ENCODE measurements at regions not wholly inside any gene's neighbourhood (a gene's known extent, or its start where the extent isn't known, plus 50 kb on each side); places are given as distances from the start of the nearest gene placed in this dataset.

- Histone ChIP-seq H3K36me3 (ENCODE audit: control insufficient read depth, insufficient read depth, low read length) (no peaks in the 10 kb centered on the region), H3K9me3 (ENCODE audit: control insufficient read depth, low read length) (no peaks in the 10 kb centered on the region), H3K4me3 (ENCODE audit: extremely low read depth, insufficient read depth, low read length, poor library complexity, severe bottlenecking) (no peak overlapping the region), H3K27ac (ENCODE audit: low read depth, low read length, severe bottlenecking) (no peak overlapping the region), H3K4me1 (ENCODE audit: control insufficient read depth, insufficient read depth, low read length, poor library complexity, severe bottlenecking) (no peaks in the 10 kb centered on the region)
- whole genome bisulfite sequencing, 2 experiments (ENCODE audit: insufficient coverage in 2 of 2), result 80% methylated on average over 1 of the region's 3 CpGs; no CpG with 5 or more reads in 1 of the 2 experiments
Measured at GRCh38 chr4:176843710-176844109, 51.0 kb upstream of the VEGFC start.

GRCh38 chr4:176844448-176844847 lies 51.7 kb upstream of the VEGFC start:
- no peaks in the 10 kb centered on the region for H3K4me1 ChIP-seq (ENCODE audit: control insufficient read depth, insufficient read depth, low read length, poor library complexity, severe bottlenecking)
- no peak overlapping the region for H3K27ac ChIP-seq (ENCODE audit: low read depth, low read length, severe bottlenecking)
- H3K9me3 ChIP-seq (ENCODE audit: control insufficient read depth, low read length), result no peaks in the 10 kb centered on the region
- no peaks in the 10 kb centered on the region for H3K36me3 ChIP-seq (ENCODE audit: control insufficient read depth, insufficient read depth, low read length)
- H3K4me3 ChIP-seq (ENCODE audit: extremely low read depth, insufficient read depth, low read length, poor library complexity, severe bottlenecking), result no peak overlapping the region
- 92 to 95% methylated on average over 3 of the region's 4 CpGs for WGBS, 2 experiments (ENCODE audit: insufficient coverage in 2 of 2)

- H3K27ac ChIP-seq (ENCODE audit: low read depth, low read length, severe bottlenecking), result no peak overlapping the region
- no peaks in the 10 kb centered on the region for H3K4me1 ChIP-seq (ENCODE audit: control insufficient read depth, insufficient read depth, low read length, poor library complexity, severe bottlenecking)
- H3K4me3 ChIP-seq (ENCODE audit: extremely low read depth, insufficient read depth, low read length, poor library complexity, severe bottlenecking), result no peak overlapping the region
- H3K9me3 ChIP-seq (ENCODE audit: control insufficient read depth, low read length), result no peaks in the 10 kb centered on the region
- 70 to 100% methylated on average over 1 of the region's 2 CpGs for WGBS, 2 experiments (ENCODE audit: insufficient coverage in 2 of 2)
- H3K36me3 ChIP-seq (ENCODE audit: control insufficient read depth, insufficient read depth, low read length), result no peaks in the 10 kb centered on the region
Measured at GRCh38 chr4:176845636-176846035, 52.9 kb upstream of the VEGFC start.

- no peaks in the 10 kb centered on the region for H3K36me3 ChIP-seq (ENCODE audit: control insufficient read depth, insufficient read depth, low read length)
- no peaks in the 10 kb centered on the region for H3K9me3 ChIP-seq (ENCODE audit: control insufficient read depth, low read length)
- H3K27ac ChIP-seq (ENCODE audit: low read depth, low read length, severe bottlenecking), result no peak overlapping the region
- H3K4me1 ChIP-seq (ENCODE audit: control insufficient read depth, insufficient read depth, low read length, poor library complexity, severe bottlenecking), result no peaks in the 10 kb centered on the region
- H3K4me3 ChIP-seq (ENCODE audit: extremely low read depth, insufficient read depth, low read length, poor library complexity, severe bottlenecking), result no peak overlapping the region
Measured at GRCh38 chr4:176849076-176849475, 56.4 kb upstream of the VEGFC start.

GRCh38 chr4:176850436-176850835 lies 57.7 kb upstream of the VEGFC start:
- H3K36me3 ChIP-seq (ENCODE audit: control insufficient read depth, insufficient read depth, low read length), result no peaks in the 10 kb centered on the region
- no peak overlapping the region for H3K27ac ChIP-seq (ENCODE audit: low read depth, low read length, severe bottlenecking)
- no CpG with 5 or more reads among the region's 2 CpGs for WGBS, 2 experiments (ENCODE audit: insufficient coverage in 2 of 2)
- H3K4me1 ChIP-seq (ENCODE audit: control insufficient read depth, insufficient read depth, low read length, poor library complexity, severe bottlenecking), result no peaks in the 10 kb centered on the region
- H3K9me3 ChIP-seq (ENCODE audit: control insufficient read depth, low read length), result no peaks in the 10 kb centered on the region
- no peak overlapping the region for H3K4me3 ChIP-seq (ENCODE audit: extremely low read depth, insufficient read depth, low read length, poor library complexity, severe bottlenecking)

- Histone ChIP-seq H3K4me1 (ENCODE audit: control insufficient read depth, insufficient read depth, low read length, poor library complexity, severe bottlenecking) (no peaks in the 10 kb centered on the region), H3K9me3 (ENCODE audit: control insufficient read depth, low read length) (no peaks in the 10 kb centered on the region), H3K4me3 (ENCODE audit: extremely low read depth, insufficient read depth, low read length, poor library complexity, severe bottlenecking) (no peak overlapping the region), H3K27ac (ENCODE audit: low read depth, low read length, severe bottlenecking) (no peak overlapping the region), H3K36me3 (ENCODE audit: control insufficient read depth, insufficient read depth, low read length) (no peaks in the 10 kb centered on the region)
- 60 to 67% methylated on average over 1 of the region's 2 CpGs for WGBS, 2 experiments (ENCODE audit: insufficient coverage in 2 of 2)
Measured at GRCh38 chr4:176856421-176856820, 63.7 kb upstream of the VEGFC start.

- H3K4me3 ChIP-seq (ENCODE audit: extremely low read depth, insufficient read depth, low read length, poor library complexity, severe bottlenecking), result no peak overlapping the region
- H3K27ac ChIP-seq (ENCODE audit: low read depth, low read length, severe bottlenecking), result no peak overlapping the region
- no peaks in the 10 kb centered on the region for H3K9me3 ChIP-seq (ENCODE audit: control insufficient read depth, low read length)
- H3K4me1 ChIP-seq (ENCODE audit: control insufficient read depth, insufficient read depth, low read length, poor library complexity, severe bottlenecking), result no peaks in the 10 kb centered on the region
- no peaks in the 10 kb centered on the region for H3K36me3 ChIP-seq (ENCODE audit: control insufficient read depth, insufficient read depth, low read length)
Measured at GRCh38 chr4:176858839-176859238, 66.1 kb upstream of the VEGFC start.

- 29% methylated on average over 1 of the region's 1 CpG; no CpG with 5 or more reads in 1 of the 2 experiments for WGBS, 2 experiments (ENCODE audit: insufficient coverage in 2 of 2)
- Histone ChIP-seq H3K27ac (ENCODE audit: low read depth, low read length, severe bottlenecking) (no peak overlapping the region), H3K36me3 (ENCODE audit: control insufficient read depth, insufficient read depth, low read length) (no peaks in the 10 kb centered on the region), H3K9me3 (ENCODE audit: control insufficient read depth, low read length) (no peaks in the 10 kb centered on the region), H3K4me1 (ENCODE audit: control insufficient read depth, insufficient read depth, low read length, poor library complexity, severe bottlenecking) (no peaks in the 10 kb centered on the region), H3K4me3 (ENCODE audit: extremely low read depth, insufficient read depth, low read length, poor library complexity, severe bottlenecking) (no peak overlapping the region)
Measured at GRCh38 chr4:176864238-176864637, 71.5 kb upstream of the VEGFC start.

- no peak overlapping the region for H3K27ac ChIP-seq (ENCODE audit: low read depth, low read length, severe bottlenecking)
- WGBS, 2 experiments (ENCODE audit: insufficient coverage in 2 of 2), result 75 to 96% methylated on average over 2 of the region's 2 CpGs
- H3K4me3 ChIP-seq (ENCODE audit: extremely low read depth, insufficient read depth, low read length, poor library complexity, severe bottlenecking), result no peak overlapping the region
- no peaks in the 10 kb centered on the region for H3K36me3 ChIP-seq (ENCODE audit: control insufficient read depth, insufficient read depth, low read length)
- H3K4me1 ChIP-seq (ENCODE audit: control insufficient read depth, insufficient read depth, low read length, poor library complexity, severe bottlenecking), result no peaks in the 10 kb centered on the region
- no peaks in the 10 kb centered on the region for H3K9me3 ChIP-seq (ENCODE audit: control insufficient read depth, low read length)
Measured at GRCh38 chr4:176868676-176869075, 76.0 kb upstream of the VEGFC start.

GRCh38 chr4:176872461-176872860 lies 79.7 kb upstream of the VEGFC start:
- H3K27ac ChIP-seq (ENCODE audit: low read depth, low read length, severe bottlenecking), result no peak overlapping the region
- H3K36me3 ChIP-seq (ENCODE audit: control insufficient read depth, insufficient read depth, low read length), result no peaks in the 10 kb centered on the region
- no peak overlapping the region for H3K4me3 ChIP-seq (ENCODE audit: extremely low read depth, insufficient read depth, low read length, poor library complexity, severe bottlenecking)
- WGBS, 2 experiments (ENCODE audit: insufficient coverage in 2 of 2), result 94 to 100% methylated on average over 2 of the region's 3 CpGs
- no peaks in the 10 kb centered on the region for H3K4me1 ChIP-seq (ENCODE audit: control insufficient read depth, insufficient read depth, low read length, poor library complexity, severe bottlenecking)
- H3K9me3 ChIP-seq (ENCODE audit: control insufficient read depth, low read length), result no peaks in the 10 kb centered on the region

GRCh38 chr4:176874721-176875445 lies 82.2 kb upstream of the VEGFC start:
- H3K4me1 ChIP-seq (ENCODE audit: control insufficient read depth, insufficient read depth, low read length, poor library complexity, severe bottlenecking), result no peaks in the 10 kb centered on the region
- no peak overlapping the region for H3K27ac ChIP-seq (ENCODE audit: low read depth, low read length, severe bottlenecking)
- 80 to 94% methylated on average over 1 to 2 of the region's 10 CpGs for WGBS, 2 experiments (ENCODE audit: insufficient coverage in 2 of 2)
- H3K4me3 ChIP-seq (ENCODE audit: extremely low read depth, insufficient read depth, low read length, poor library complexity, severe bottlenecking), result no peak overlapping the region
- no peaks in the 10 kb centered on the region for H3K9me3 ChIP-seq (ENCODE audit: control insufficient read depth, low read length)
- H3K36me3 ChIP-seq (ENCODE audit: control insufficient read depth, insufficient read depth, low read length), result no peaks in the 10 kb centered on the region

All from mesodermal cell (in vitro differentiated cells).